ENCODE measurements at regions not wholly inside any gene's neighbourhood (a gene's known extent, or its start where the extent isn't known, plus 50 kb on each side); places are given as distances from the start of the nearest gene placed in this dataset.

- peaks cover 0 to 5% of the 10 kb centered on the region in 2 experiments; a peak in 1 of 4 replicates for H3K9me3 ChIP-seq (ENCODE audit: control insufficient read depth in 1 of 2, insufficient read depth in 1 of 2, low read depth in 1 of 2, low read length in 2 of 2)
- ChIA-PET CTCF (interaction anchor here (1.0 to 1.4 kb wide), 2 partner anchors 30 kb away, joined by 3 to 5 read pairs; no protein-coding TSS in a partner anchor), POLR2A (no interaction called here), RAD21 (ENCODE audit: low non-redundant PET in 1 of 2, low total read pairs in 2 of 2, uncharacterized antibody in 2 of 2, unreplicated experiment in 2 of 2) (no interaction called here)
- H3K27me3 ChIP-seq (ENCODE audit: insufficient read depth, low read length) = peaks cover 9% of the 10 kb centered on the region; the same call in 1 of the 2 replicates
- no peak overlapping the region for H3K27ac ChIP-seq (ENCODE audit: low read depth, low read length)
- H3K9ac ChIP-seq (ENCODE audit: low read length) = no peak overlapping the region
- H3K36me3 ChIP-seq (ENCODE audit: control insufficient read depth in 1 of 2, insufficient read depth in 2 of 2, low read length in 2 of 2) = no peaks in the 10 kb centered on the region
- no TSS peak for BruUV-seq (replicated peaks)
- peak; percentile 16 for DNase-seq (ENCODE audit: low read depth, low spot score)
- peak; percentile 92 for ATAC-seq
- no peaks in the 10 kb centered on the region for H3K4me1 ChIP-seq (ENCODE audit: control insufficient read depth in 1 of 2, insufficient read depth in 2 of 2, low read length in 2 of 2)
- no peak overlapping the region for H2AFZ ChIP-seq (ENCODE audit: low read depth, low read length, poor library complexity, severe bottlenecking)
- H4K20me1 ChIP-seq (ENCODE audit: insufficient read depth) = no peaks in the 10 kb centered on the region
- H3K4me3 ChIP-seq (replicated peaks in 1 of 2; ENCODE audit: low read depth in 1 of 2, low read length in 2 of 2) = no peak overlapping the region
- no peaks in the 10 kb centered on the region for H3K79me2 ChIP-seq (ENCODE audit: insufficient read depth, low read length)
- TF ChIP-seq CEBPB (IDR thresholded peaks at IDR 0.05; ENCODE audit: low read depth) (no peak), CTCF (IDR thresholded peaks at IDR 0.05 in 2 of 3, conservative IDR thresholded peaks at IDR 0.05 in 1 of 3; ENCODE audit: borderline replicate concordance in 1 of 3, insufficient read depth in 1 of 3, low read depth in 2 of 3, low read length in 2 of 3) (peak; percentile 54 to 74 (median 74); a peak in 5 of 6 replicates), RAD21 (IDR thresholded peaks at IDR 0.05; ENCODE audit: low read depth) (peak; percentile 52)
- intact Hi-C loops (cut with micrococcal nuclease) = loop anchor here (2.0 to 5.0 kb wide), 4 partner anchors 30 to 502 kb away; partner anchors contain the start of gene SNAPC3
- H3K4me2 ChIP-seq (ENCODE audit: low read length) = no peak overlapping the region
- no peaks in the 10 kb centered on the region for H3K9me2 ChIP-seq (ENCODE audit: insufficient read depth)
These were observed 194.7 kb upstream of the FREM1 start for GRCh38 chr9:15104826-15105420.

DNA sequence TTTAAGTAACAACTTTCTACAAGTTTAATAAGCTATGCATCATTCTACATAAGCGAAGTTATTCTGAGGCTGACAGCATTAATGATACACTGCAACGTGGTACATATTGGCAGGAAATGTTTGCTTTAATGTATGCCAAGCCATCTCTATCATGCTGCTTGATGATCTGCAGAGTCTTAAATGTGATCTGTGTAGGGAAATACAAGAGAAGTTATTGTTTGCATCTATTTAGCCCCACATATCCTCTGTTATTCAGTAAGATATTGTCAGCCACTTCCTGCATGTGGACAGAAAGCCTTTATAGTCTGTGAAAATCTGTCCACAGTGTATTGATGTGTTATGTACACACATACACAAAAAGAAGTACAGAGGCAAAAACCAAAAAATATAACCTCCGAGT is 193.1 kb upstream of the FREM1 start:
- no peak overlapping the region for H3K4me2 ChIP-seq (ENCODE audit: low read length)
- no peaks in the 10 kb centered on the region for H4K20me1 ChIP-seq (ENCODE audit: insufficient read depth)
- H3K36me3 ChIP-seq (ENCODE audit: control insufficient read depth in 1 of 2, insufficient read depth in 2 of 2, low read length in 2 of 2) = no peaks in the 10 kb centered on the region
- no peak overlapping the region for H3K9ac ChIP-seq (ENCODE audit: low read length)
- no peaks in the 10 kb centered on the region for H3K79me2 ChIP-seq (ENCODE audit: insufficient read depth, low read length)
- H3K4me3 ChIP-seq (replicated peaks in 1 of 2; ENCODE audit: low read depth in 1 of 2, low read length in 2 of 2) = no peak overlapping the region
- BruUV-seq (replicated peaks) = no TSS peak
- peaks cover 0 to 5% of the 10 kb centered on the region in 2 experiments; a peak in 1 of 4 replicates for H3K9me3 ChIP-seq (ENCODE audit: control insufficient read depth in 1 of 2, insufficient read depth in 1 of 2, low read depth in 1 of 2, low read length in 2 of 2)
- CTCF ChIA-PET = interaction anchor here (1.0 to 1.5 kb wide), 2 partner anchors 9 to 40 kb away, joined by 3 read pairs; no protein-coding TSS in a partner anchor
- no peaks in the 10 kb centered on the region for H3K4me1 ChIP-seq (ENCODE audit: control insufficient read depth in 1 of 2, insufficient read depth in 2 of 2, low read length in 2 of 2)
- RAD21 ChIA-PET (ENCODE audit: low non-redundant PET in 1 of 2, low total read pairs in 2 of 2, uncharacterized antibody in 2 of 2, unreplicated experiment in 2 of 2) = no interaction called here
- POLR2A ChIA-PET = no interaction called here
- DNase-seq (ENCODE audit: low read depth, low spot score) (no peak), ATAC-seq (no peak)
- intact Hi-C loops (cut with micrococcal nuclease) = loop anchor here (5.0 kb wide), 1 partner anchor 504 kb away; no protein-coding TSS in a partner anchor
- no peak overlapping the region for H3K27ac ChIP-seq (ENCODE audit: low read depth, low read length)
- H3K9me2 ChIP-seq (ENCODE audit: insufficient read depth) = no peaks in the 10 kb centered on the region
- peaks cover 14% of the 10 kb centered on the region; the same call in 1 of the 2 replicates for H3K27me3 ChIP-seq (ENCODE audit: insufficient read depth, low read length)
- H2AFZ ChIP-seq (ENCODE audit: low read depth, low read length, poor library complexity, severe bottlenecking) = no peak overlapping the region
- TF ChIP-seq YY1 (IDR thresholded peaks at IDR 0.05; ENCODE audit: extremely low read depth, insufficient replicate concordance, low read depth, low read length) (no peak), ELF1 (IDR thresholded peaks at IDR 0.05; ENCODE audit: borderline replicate concordance, low read depth) (no peak), SRF (IDR thresholded peaks at IDR 0.05; ENCODE audit: low read depth) (no peak), CEBPB (IDR thresholded peaks at IDR 0.05; ENCODE audit: low read depth) (no peak), REST (IDR thresholded peaks at IDR 0.05; ENCODE audit: low read depth) (no peak), FOSL1 (IDR thresholded peaks at IDR 0.05; ENCODE audit: low read depth) (no peak), EGR1 (IDR thresholded peaks at IDR 0.05; ENCODE audit: low read depth) (no peak), SIN3A (IDR thresholded peaks at IDR 0.05; ENCODE audit: low read depth) (no peak), RAD21 (IDR thresholded peaks at IDR 0.05; ENCODE audit: low read depth) (no peak), EZH2 (IDR thresholded peaks at IDR 0.05) (no peak), POLR2A (IDR thresholded peaks at IDR 0.05; ENCODE audit: borderline replicate concordance, extremely low read depth, insufficient read depth, insufficient read length) (no peak), JUND (IDR thresholded peaks at IDR 0.05) (no peak), ZNF274 (IDR thresholded peaks at IDR 0.05; ENCODE audit: low read depth, low read length) (no peak)
- TF ChIP-seq, protein P1, sequence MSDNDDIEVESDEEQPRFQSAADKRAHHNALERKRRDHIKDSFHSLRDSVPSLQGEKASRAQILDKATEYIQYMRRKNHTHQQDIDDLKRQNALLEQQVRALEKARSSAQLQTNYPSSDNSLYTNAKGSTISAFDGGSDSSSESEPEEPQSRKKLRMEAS (IDR thresholded peaks at IDR 0.05) = no peak

Data from HCT116 (cell line).